ENCODE measurements at regions not wholly inside any gene's neighbourhood (a gene's known extent, or its start where the extent isn't known, plus 50 kb on each side); places are given as distances from the start of the nearest gene placed in this dataset.

DNA sequence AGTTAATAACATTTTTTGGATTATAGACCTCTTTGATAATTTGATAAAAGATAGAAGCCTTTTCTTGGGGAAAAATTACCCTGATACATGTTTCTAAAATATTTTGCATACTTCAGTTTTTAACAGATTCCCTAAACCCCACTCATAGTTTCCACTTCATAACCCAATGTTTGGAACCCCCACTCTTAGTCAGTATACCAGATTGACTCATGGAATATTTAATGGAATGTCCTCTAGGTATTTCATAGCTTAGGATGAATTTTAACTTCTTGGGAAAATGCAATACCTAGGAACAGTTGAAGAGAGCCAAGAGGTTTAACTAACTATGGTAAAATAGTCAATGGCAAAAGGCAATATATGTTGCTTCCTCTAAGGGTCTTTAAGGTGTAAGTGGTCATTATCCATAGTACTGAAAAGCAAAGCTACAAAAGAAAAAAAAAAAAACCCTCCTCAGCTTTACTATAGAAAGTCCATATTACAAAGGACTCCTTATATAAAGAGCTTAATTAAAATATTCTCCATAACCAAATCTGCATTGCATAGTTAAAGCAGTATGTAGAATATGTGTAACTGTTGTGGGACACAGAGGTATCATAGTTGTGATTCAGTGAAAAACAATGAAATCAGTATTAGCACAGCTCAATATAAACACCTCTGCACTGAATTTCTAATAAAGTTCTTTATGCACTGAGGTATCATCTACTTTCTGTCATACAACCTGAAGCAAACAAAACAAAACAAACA is 159.9 kb downstream of the PCDH7 start:
- no peak for DNase-seq

DNA sequence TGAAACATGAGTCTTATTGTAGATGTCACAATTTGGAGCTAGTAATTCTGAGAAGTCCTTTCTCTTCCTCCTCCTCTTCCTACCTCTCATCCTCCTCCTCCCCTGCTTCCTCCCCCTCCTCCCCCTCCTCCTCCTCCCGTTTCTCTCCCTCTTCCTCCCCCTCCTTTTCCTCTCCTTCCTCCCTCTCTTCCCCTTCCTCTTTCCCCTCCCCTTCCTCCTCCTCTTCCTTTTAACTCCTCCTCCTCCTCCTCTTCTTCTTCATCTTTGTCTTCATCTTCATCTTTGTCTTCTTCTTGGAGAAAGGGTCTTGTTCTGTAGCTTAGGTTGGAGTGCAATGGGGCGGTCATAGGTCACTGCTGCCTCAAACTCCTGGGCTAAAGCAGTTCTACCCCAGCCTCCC is 161.8 kb downstream of the PCDH7 start:
- DNase-seq: no peak

GRCh38 chr4:30882443-30882842 is 162.3 kb downstream of the PCDH7 start:
- DNase-seq: no peak

GRCh38 chr4:30882995-30883675 is 163.0 kb downstream of the PCDH7 start:
- no peak for DNase-seq

DNA sequence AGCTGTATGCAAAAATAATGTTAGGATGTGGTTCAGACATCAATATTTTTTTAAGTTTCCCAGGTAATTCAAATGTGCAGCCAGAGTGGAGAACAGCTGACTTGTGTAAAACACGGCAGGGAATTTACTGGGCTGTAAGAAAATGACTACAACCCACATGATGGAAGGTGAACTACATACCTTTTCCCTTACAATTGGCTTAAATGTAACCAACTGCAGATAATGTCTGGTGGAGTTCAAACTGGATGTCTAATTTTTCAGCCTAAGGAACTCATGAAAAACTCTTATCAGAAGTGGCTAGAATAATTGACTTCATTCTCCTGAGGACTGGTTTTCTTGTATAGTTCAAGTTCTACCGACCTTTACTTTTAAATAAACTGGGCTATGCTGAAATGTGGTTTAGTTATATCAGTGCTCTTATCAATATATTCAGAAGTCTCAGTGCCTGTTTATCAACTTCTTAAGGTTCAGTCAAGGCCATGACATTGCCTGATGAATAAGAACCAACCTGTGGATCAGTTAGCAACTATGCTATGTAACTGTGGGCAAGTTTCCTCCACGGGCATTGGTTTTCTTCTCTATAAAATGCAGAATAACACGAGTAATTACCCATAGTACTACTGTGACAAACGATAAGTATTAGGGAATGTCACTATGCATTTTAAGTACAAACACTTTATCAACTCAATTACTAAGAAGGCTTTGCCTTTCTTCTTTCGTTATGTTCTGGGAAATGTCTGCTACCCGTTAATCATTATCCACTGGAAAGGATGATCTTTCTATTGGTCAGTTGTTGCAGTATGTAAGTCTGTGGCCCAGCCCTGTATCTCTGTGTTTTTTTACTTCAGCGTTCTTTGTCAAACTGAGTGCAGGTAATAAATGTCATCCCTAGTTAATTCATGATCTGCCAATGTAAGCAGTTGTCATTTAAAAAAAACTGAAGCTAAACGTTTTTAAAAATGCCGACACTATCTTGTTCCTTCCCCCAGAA is 181.6 kb downstream of the PCDH7 start:
- no peak for DNase-seq

GRCh38 chr4:30903502-30904214 is 183.5 kb downstream of the PCDH7 start:
- DNase-seq: no peak

DNA sequence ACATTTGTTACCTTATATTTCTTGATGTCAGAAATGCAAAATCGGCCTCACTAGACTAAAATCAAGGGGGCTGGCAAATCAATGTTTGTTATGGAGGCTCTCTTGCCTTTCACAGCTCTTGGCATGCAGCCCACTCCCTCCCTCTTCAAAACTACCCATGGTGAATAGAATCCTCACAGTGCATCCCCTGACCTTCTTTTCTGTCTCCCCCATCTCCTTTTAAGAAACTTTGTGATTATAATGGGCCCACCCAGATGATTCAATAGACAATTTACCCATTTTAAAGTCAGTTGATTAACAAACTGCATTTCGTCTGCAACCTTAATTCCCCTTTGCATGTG is 184.0 kb downstream of the PCDH7 start:
- DNase-seq: no peak

GRCh38 chr4:30904588-30904987 is 184.4 kb downstream of the PCDH7 start:
- no peak for DNase-seq

DNA sequence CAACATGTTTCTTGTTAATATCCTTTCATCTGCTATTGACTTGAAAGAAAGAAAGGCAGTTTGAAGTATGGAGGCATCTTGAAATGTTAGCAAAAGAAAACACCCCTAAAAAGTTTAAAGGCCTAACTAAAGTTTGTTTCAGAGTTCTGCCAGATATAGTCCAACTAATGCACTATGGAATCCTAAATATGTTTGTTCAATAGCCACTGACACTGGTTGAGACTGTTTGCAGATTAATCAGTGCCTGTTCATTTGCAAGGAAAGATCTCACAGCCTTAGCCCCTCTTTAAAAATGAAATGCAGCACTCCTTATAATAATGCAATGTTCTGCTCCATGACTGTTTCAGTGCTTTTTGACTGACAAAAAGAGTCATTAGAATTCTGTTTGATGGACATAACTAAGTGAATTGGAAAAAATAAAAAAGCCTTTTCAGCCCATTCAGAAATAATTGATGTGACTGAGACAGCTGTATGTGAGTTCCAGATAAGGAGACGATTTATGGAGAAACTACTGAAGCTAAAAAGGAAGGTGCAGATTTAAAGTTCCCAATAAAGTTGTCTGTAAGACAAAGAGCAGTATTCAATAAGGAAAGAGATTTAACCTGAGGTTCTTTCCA is 192.0 kb downstream of the PCDH7 start:
- DNase-seq: no peak

DNA sequence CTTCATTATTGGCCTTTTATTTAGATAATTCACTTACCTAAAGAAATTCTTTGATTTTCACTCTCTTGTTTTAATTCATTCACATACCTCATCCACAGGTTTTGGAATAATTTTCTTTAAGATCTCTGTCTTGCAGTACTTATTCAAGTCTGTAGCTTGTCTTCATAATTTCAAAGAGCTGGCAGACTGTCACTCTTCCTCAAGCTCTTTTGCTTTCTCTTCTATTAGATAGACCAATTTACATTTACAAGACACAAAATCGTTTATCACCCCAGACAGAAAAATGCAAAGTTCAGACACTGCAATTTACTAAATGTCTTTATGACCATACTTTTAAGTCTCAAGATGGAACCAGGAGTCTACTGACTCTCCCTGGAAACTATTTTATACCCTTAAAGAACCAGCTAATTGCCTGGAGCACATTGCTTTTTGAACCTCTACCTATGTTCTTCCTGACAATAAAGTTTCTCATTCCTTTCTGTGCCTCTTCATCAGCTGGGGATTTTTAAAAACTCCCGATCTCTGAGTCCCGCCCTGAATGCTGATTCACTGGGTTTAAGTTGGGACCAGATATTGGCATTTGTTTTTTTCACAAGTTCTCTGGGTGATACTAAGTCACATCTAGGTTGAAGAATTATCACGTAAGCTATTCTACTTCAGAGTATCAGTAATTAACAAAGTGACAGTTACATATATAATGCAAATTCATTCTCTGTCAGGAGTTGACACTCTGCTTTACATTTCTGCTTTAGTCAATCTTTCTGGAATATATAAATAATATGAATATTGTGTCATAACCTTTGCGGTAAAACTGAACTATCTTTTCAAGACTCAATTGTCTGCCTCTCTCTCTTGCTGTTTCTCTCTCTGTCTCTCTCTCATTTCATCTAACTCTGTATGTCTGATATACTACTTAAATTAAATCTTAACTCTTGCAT is 196.4 kb downstream of the PCDH7 start:
- no peak for DNase-seq

DNA sequence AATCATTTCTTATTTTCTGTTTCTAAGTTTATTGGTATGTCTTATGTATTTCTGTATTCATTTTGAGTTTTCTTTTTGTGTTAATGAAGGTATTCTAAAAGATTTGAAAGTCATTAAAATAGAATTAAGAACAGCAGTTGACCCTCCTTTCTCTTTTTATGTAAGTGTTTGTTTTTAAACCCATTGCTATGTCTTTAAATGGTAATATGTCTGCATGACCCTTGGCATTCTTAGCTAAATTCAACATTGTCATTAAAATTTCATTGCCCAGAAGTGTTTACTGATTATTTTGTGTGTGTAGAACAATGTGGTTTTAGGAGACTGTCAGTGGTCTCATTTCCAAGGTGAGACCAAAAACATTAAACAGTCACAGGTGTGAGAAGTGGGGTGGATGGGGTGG is 197.8 kb downstream of the PCDH7 start:
- DNase-seq: no peak

GRCh38 chr4:30919458-30919857 is 199.3 kb downstream of the PCDH7 start:
- DNase-seq: no peak

DNA sequence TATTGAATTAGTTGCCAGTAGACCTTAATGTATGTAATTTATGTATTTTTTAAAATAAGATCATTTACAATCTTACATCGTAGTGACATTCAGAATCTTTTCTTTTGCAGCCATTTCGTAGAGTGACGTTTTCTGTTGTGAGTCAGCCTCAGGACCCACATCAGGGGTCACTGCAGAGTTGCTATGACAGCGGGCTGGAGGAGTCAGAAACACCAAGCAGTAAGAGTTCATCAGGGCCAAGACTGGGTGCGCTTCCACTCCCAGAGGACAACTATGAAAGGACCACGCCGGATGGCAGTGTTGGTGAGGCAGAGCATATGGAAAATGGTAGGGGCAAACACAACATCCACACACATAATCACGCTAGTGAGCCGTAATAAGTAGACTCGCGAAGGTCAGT is 199.9 kb downstream of the PCDH7 start:
- DNase-seq: no peak

GRCh38 chr4:30922625-30923024 is 202.5 kb downstream of the PCDH7 start:
- DNase-seq: no peak

GRCh38 chr4:30924495-30924894 is 204.3 kb downstream of the PCDH7 start:
- no peak for DNase-seq

DNA sequence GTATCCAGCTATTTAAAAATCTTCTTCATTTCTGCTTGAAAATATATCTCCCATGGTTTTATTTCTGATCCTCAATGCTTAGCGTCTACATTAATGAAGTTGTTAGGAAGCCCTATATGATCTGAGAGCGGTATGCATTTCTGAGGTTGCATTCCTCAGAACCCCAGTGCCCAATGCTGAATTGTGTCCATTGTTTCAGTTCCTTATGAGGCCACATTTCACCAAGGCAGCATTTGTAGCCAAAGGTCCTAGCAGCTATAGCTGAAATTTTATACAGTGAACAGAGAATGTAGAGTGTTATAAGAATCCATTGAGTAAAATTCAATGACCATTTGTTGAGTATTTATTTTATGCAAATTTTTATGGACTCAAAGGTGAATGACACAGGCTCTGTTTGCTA is 209.5 kb downstream of the PCDH7 start:
- DNase-seq: no peak

GRCh38 chr4:30930276-30930675 is 210.1 kb downstream of the PCDH7 start:
- no peak for DNase-seq

DNA sequence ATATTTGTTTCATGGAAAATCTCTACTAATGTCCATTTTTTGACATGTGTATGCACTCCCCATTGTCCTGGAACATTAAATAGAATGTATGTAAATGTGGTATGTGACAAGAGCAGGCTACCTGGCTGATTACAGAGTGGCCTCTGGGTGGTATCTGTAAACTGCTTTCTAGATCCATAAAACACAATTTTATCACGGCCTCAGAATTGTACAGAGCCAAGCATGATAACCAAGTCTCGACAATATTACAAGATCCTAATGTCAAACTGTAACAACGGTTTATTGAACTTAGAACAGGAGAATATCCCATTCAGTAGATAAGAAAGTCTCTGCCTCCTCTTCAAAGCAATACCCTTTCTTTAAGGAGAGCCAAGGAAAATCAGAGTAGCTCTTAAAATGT is 212.4 kb downstream of the PCDH7 start:
- DNase-seq: no peak

- no peak for DNase-seq
Observed at GRCh38 chr4:30939069-30939468, 218.9 kb downstream of the PCDH7 start.

GRCh38 chr4:30939684-30940083 is 219.5 kb downstream of the PCDH7 start:
- DNase-seq: no peak

DNA sequence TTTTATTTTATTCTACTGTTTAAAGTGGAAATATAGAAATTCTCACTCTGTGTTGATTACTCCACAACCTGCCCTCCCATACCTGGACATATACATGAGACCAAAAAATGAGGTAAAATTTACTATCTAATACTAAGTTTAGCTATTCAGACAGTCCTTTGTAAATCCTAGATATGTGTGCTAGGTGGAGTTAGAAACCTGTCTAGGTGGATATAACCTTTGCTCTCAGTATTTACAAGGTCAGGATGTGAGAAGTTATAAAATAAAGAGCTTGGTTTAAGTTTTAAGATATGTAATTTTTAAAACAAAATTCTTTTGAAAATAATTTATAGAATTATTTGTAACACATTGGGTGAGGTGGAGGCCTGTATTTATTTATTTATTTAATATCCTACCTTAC is 221.5 kb downstream of the PCDH7 start:
- DNase-seq: no peak

All from right forelimb (tissue), 1 donor.